Type B pancreatic cell (in vitro differentiated cells): ENCODE measurements at regions not wholly inside any gene's neighbourhood (a gene's known extent, or its start where the extent isn't known, plus 50 kb on each side); places are given as distances from the start of the nearest gene placed in this dataset.

ENCODE experiments used
- DNase-seq: peaks from one replicate; pipeline ENCODE4 v3.0.0; 2021; ENCODE audit warnings: mixed read lengths; ENCODE audit not compliant: unreplicated experiment; ENCODE audit errors: extremely low spot score
- H3K27ac Mint-ChIP-seq: 2 replicates; pipeline ENCODE4 v1.8.0; 2021; ENCODE audit warnings: mild to moderate bottlenecking, mixed read lengths
- H3K27me3 Mint-ChIP-seq: 2 replicates; pipeline ENCODE4 v1.8.0; 2021; ENCODE audit warnings: mixed read lengths
- H3K36me3 Mint-ChIP-seq: 2 replicates; pipeline ENCODE4 v1.8.0; 2021; ENCODE audit warnings: mixed read lengths
- H3K4me1 Mint-ChIP-seq: one replicate; pipeline ENCODE4 v1.8.0; 2021; ENCODE audit warnings: mixed read lengths; ENCODE audit not compliant: unreplicated experiment
- H3K4me3 Mint-ChIP-seq: 2 replicates; pipeline ENCODE4 v1.8.0; 2021; ENCODE audit warnings: mild to moderate bottlenecking, mixed read lengths
- H3K9me3 Mint-ChIP-seq: 2 replicates; pipeline ENCODE4 v1.8.0; 2021; ENCODE audit warnings: mixed read lengths
- CTCF ChIP-seq: fragments of 200-600 bp; sonication (generic); conservative IDR thresholded peaks from 2 replicates; pipeline ENCODE4 v1.5.0; 2021; ENCODE audit warnings: antibody characterized with exemption, mild to moderate bottlenecking

- peaks cover 35% of the 10 kb centered on the region for H3K4me1 Mint-ChIP-seq
- DNase-seq = no peak
- H3K4me3 Mint-ChIP-seq = no peak overlapping the region
- no peak overlapping the region for H3K27ac Mint-ChIP-seq
- H3K9me3 Mint-ChIP-seq = no peaks in the 10 kb centered on the region
- H3K27me3 Mint-ChIP-seq = no peaks in the 10 kb centered on the region
- no peak for TF ChIP-seq CTCF
- no peaks in the 10 kb centered on the region for H3K36me3 Mint-ChIP-seq
These were observed 227.1 kb upstream of the ATP11B start for GRCh38 chr3:182565916-182566796.

GRCh38 chr3:182567700-182568099, 225.6 kb upstream of the ATP11B start:
- Mint-ChIP-seq H3K27me3 (no peaks in the 10 kb centered on the region), H3K27ac (peak overlapping the region; percentile 81), H3K36me3 (no peaks in the 10 kb centered on the region), H3K4me3 (peak overlapping the region; percentile 45), H3K4me1 (peaks cover 35% of the 10 kb centered on the region), H3K9me3 (no peaks in the 10 kb centered on the region)
- TF ChIP-seq CTCF = peak; percentile 22
- no peak for DNase-seq

DNA sequence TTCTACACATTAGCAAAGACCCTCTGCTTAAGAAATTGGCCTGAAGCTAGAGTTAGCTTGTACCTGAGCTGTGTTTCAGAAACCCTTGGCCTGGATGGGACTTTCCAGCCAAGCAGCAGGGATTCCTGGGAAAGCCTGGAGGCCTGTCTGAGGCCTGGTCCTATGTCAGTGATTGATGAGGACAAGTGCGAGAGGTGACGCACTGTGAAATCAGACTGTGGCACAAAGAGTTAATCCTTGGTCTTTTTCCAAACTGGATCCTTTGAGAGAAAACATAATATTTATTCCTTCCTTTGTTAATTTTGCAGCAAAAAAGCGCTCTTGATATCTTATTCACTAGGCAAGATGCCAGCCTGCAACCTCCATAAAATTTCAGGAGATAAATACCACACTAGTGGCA, 225.0 kb upstream of the ATP11B start:
- H3K4me3 Mint-ChIP-seq = no peak overlapping the region
- no peak for TF ChIP-seq CTCF
- H3K36me3 Mint-ChIP-seq = no peaks in the 10 kb centered on the region
- peak overlapping the region; percentile 81 for H3K27ac Mint-ChIP-seq
- H3K9me3 Mint-ChIP-seq = no peaks in the 10 kb centered on the region
- H3K27me3 Mint-ChIP-seq = no peaks in the 10 kb centered on the region
- no peak for DNase-seq
- H3K4me1 Mint-ChIP-seq = peaks cover 35% of the 10 kb centered on the region

GRCh38 chr3:182568876-182569275, 224.4 kb upstream of the ATP11B start:
- H3K27ac Mint-ChIP-seq = peak overlapping the region; percentile 81
- H3K27me3 Mint-ChIP-seq = no peaks in the 10 kb centered on the region
- peaks cover under 1% of the 10 kb centered on the region for H3K36me3 Mint-ChIP-seq
- no peak for TF ChIP-seq CTCF
- H3K4me3 Mint-ChIP-seq = no peak overlapping the region
- peaks cover under 1% of the 10 kb centered on the region for H3K9me3 Mint-ChIP-seq
- H3K4me1 Mint-ChIP-seq = peaks cover 35% of the 10 kb centered on the region
- DNase-seq = no peak

- no peak for TF ChIP-seq CTCF
- H3K27ac Mint-ChIP-seq = no peak overlapping the region
- peaks cover 5% of the 10 kb centered on the region for H3K36me3 Mint-ChIP-seq
- no peaks in the 10 kb centered on the region for H3K27me3 Mint-ChIP-seq
- H3K4me1 Mint-ChIP-seq = peaks cover 28% of the 10 kb centered on the region
- DNase-seq = no peak
- H3K4me3 Mint-ChIP-seq = no peak overlapping the region
- peaks cover 8% of the 10 kb centered on the region for H3K9me3 Mint-ChIP-seq
These were observed 222.2 kb upstream of the ATP11B start for GRCh38 chr3:182570946-182571594.
